ENCODE measurements at regions not wholly inside any gene's neighbourhood (a gene's known extent, or its start where the extent isn't known, plus 50 kb on each side); places are given as distances from the start of the nearest gene placed in this dataset.

DNA sequence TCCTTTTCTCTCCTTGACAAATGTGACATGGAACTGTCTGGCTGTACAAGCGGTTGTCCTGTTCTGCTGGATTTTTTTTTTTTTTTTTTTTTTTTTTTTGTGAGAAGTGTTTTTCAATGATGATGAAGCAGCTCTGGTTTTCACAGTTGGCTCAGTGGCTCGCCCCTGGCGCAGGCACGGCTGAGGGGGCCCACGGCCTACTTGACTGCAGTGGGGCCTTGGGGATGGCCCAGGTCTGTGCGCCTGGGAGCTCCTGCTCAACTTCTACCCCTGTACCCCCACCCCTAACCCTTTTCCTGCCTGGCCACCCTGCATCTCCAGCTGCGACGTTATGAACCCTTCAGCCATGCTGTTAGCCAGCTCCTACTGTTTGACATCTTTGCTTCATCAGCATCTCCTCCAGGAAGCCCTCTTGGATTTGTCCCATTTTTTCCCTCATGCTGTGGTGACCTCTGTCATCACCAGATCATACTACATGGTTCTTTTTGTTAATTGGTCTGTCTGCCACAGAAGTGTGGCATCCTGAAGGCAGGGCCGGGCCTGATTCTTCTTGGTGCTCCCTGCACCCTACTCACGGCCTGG lies 167.9 kb downstream of the INHBB start:
- no peak overlapping the region for H2BK15ac ChIP-seq (ENCODE audit: low read length)
- no peaks in the 10 kb centered on the region for H3K79me2 ChIP-seq (ENCODE audit: control insufficient read depth in 1 of 2, insufficient read depth in 2 of 2, low read length in 2 of 2)
- no peak overlapping the region for H3K4ac ChIP-seq (replicated peaks; ENCODE audit: insufficient read length, low read depth, low read length)
- H3K4me3 ChIP-seq (ENCODE audit: extremely low read depth in 1 of 4, insufficient read depth in 2 of 4, low read depth in 3 of 4, low read length in 4 of 4), result no peak overlapping the region
- no peak overlapping the region for H3K14ac ChIP-seq (ENCODE audit: insufficient read length)
- WGBS, 2 experiments (ENCODE audit: extremely low coverage in 1 of 2, insufficient coverage in 1 of 2, insufficient read length in 1 of 2, insufficient replicate concordance in 2 of 2, low coverage in 1 of 2, low lambda C conversion rate in 2 of 2, missing lambda C conversion rate in 1 of 2), result 82% methylated on average over 10 of the region's 10 CpGs; no CpG with 5 or more reads in 1 of the 2 experiments
- H4K20me1 ChIP-seq (replicated peaks in 1 of 2; ENCODE audit: control insufficient read depth in 1 of 2, insufficient read depth in 2 of 2, low read length in 2 of 2), result no peaks in the 10 kb centered on the region
- no peak overlapping the region for H2AK5ac ChIP-seq (ENCODE audit: low read depth, low read length)
- H2BK120ac ChIP-seq (replicated peaks; ENCODE audit: low read depth, low read length), result no peak overlapping the region
- ChIA-PET CTCF (ENCODE audit: partially characterized antibody) (interaction anchor here (0.8 to 10.8 kb wide), 18 partner anchors 6 to 465 kb away, joined by 3 to 91 read pairs (median 5); no protein-coding TSS in a partner anchor), POLR2A (ENCODE audit: partially characterized antibody) (no interaction called here)
- H3K9me3 ChIP-seq (ENCODE audit: insufficient read depth in 2 of 2, low read depth in 1 of 2, low read length in 1 of 2), result no peaks in the 10 kb centered on the region
- H4K5ac ChIP-seq (ENCODE audit: insufficient read length, low read depth, low read length), result no peak overlapping the region
- no peak overlapping the region for H3K27ac ChIP-seq (ENCODE audit: low read depth, low read length)
- no peak overlapping the region for H4K91ac ChIP-seq (replicated peaks; ENCODE audit: insufficient read length, low read length)
- H3K23me2 ChIP-seq (ENCODE audit: low read depth, low read length), result no peaks in the 10 kb centered on the region; the same call in 1 of the 2 replicates
- H2AFZ ChIP-seq (ENCODE audit: low read length), result no peak overlapping the region
- no peak overlapping the region for H2BK12ac ChIP-seq (ENCODE audit: low read depth, low read length)
- no peak overlapping the region for H4K8ac ChIP-seq (ENCODE audit: extremely low read depth, insufficient read depth, low read length)
- H3K4me2 ChIP-seq (ENCODE audit: insufficient read depth in 1 of 2, low read depth in 2 of 2, low read length in 2 of 2), result no peak overlapping the region
- H3K4me1 ChIP-seq (replicated peaks in 1 of 4; ENCODE audit: control insufficient read depth in 3 of 4, insufficient read depth in 4 of 4, low read length in 3 of 4), result peaks cover 0 to 4% (median 1%) of the 10 kb centered on the region in 4 experiments; a peak in 3 of 7 replicates
- DNase-seq (ENCODE audit: low read depth in 1 of 2, low spot score in 2 of 2), result no peak
- H3K79me1 ChIP-seq (ENCODE audit: low read depth, low read length), result no peaks in the 10 kb centered on the region; the same call in 1 of the 2 replicates
- H3K27me3 ChIP-seq (replicated peaks in 1 of 4; ENCODE audit: control insufficient read depth in 3 of 4, extremely low read depth in 1 of 4, insufficient read depth in 3 of 4, low read length in 3 of 4), result peaks cover 0 to 19% (median 8%) of the 10 kb centered on the region in 4 experiments; a peak in 4 of 7 replicates
- H2BK20ac ChIP-seq (ENCODE audit: low read length), result no peak overlapping the region
- H3K23ac ChIP-seq (ENCODE audit: insufficient read length), result no peak overlapping the region
- no peaks in the 10 kb centered on the region for H3K36me3 ChIP-seq (ENCODE audit: control insufficient read depth in 2 of 4, insufficient read depth in 4 of 4, low read length in 3 of 4)
- no peak overlapping the region for H3K18ac ChIP-seq (ENCODE audit: extremely low read depth, low read length)
- H3K9ac ChIP-seq (replicated peaks in 1 of 4; ENCODE audit: extremely low read depth in 1 of 4, low read depth in 3 of 4, low read length in 3 of 4), result no peak overlapping the region
- no peak overlapping the region for H2BK5ac ChIP-seq (ENCODE audit: low read depth, low read length)
- H3K56ac ChIP-seq (replicated peaks; ENCODE audit: insufficient read length, low read depth, low read length), result no peak overlapping the region
- FAIRE-seq, result no peak
- TF ChIP-seq EZH2 (IDR thresholded peaks at IDR 0.05; ENCODE audit: low read depth, low read length, severe bottlenecking) (no peak), POLR2AphosphoS5 (IDR thresholded peaks at IDR 0.05; ENCODE audit: low read depth, low read length) (no peak), SUZ12 (IDR thresholded peaks at IDR 0.05; ENCODE audit: low read length) (no peak), ZNF274 (IDR thresholded peaks at IDR 0.05; ENCODE audit: borderline replicate concordance, extremely low read depth, low read length) (no peak), SP1 (IDR thresholded peaks at IDR 0.05; ENCODE audit: low read depth, low read length) (no peak)
- TF ChIP-seq, protein P1, sequence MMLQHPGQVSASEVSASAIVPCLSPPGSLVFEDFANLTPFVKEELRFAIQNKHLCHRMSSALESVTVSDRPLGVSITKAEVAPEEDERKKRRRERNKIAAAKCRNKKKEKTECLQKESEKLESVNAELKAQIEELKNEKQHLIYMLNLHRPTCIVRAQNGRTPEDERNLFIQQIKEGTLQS (IDR thresholded peaks at IDR 0.05; ENCODE audit: insufficient read depth, low read depth, low read length), result no peak
